ENCODE measurements at regions not wholly inside any gene's neighbourhood (a gene's known extent, or its start where the extent isn't known, plus 50 kb on each side); places are given as distances from the start of the nearest gene placed in this dataset.

- Mint-ChIP-seq H3K4me1 (ENCODE audit: low read depth, unreplicated experiment) (no peaks in the 10 kb centered on the region), H3K4me3 (ENCODE audit: low read depth, unreplicated experiment) (no peak overlapping the region), H3K27me3 (ENCODE audit: unreplicated experiment) (no peaks in the 10 kb centered on the region), H3K36me3 (ENCODE audit: insufficient read depth, unreplicated experiment) (no peaks in the 10 kb centered on the region), H3K9me3 (ENCODE audit: low read depth, unreplicated experiment) (no peaks in the 10 kb centered on the region), H3K27ac (ENCODE audit: unreplicated experiment) (no peak overlapping the region)
- no peak for TF ChIP-seq CTCF (IDR thresholded peaks at IDR 0.05; ENCODE audit: unreplicated experiment)
- no peak for DNase-seq
- BruUV-seq (replicated peaks) = no TSS peak
- intact Hi-C loops (cut with micrococcal nuclease; ENCODE audit: unreplicated experiment) = no loop called here
- CTCF ChIA-PET = no interaction called here
Observed at GRCh38 chr10:65335311-65335710, 1590.5 kb upstream of the LRRTM3 start.

DNA sequence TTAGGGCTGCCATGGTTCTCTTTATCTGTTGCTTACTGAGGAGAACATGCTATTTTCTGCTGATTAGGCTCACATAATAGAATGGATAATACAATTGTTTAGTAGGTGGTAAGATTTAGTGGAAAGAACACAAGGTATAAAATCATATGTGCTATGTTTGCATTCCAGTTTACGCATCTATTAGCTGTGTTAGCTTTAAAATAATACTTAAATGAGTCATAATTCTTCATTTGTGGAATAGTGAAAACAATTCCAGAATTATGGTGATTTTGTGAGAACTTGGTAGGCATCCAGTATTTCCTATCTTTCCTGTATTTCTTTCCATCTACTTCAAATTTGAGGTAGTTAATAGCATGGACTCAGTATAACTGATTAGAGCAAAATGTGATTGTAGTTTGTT, 1585.5 kb upstream of the LRRTM3 start:
- no peak overlapping the region for H3K4me3 Mint-ChIP-seq (ENCODE audit: low read depth, unreplicated experiment)
- no peaks in the 10 kb centered on the region for H3K36me3 Mint-ChIP-seq (ENCODE audit: insufficient read depth, unreplicated experiment)
- H3K27ac Mint-ChIP-seq (ENCODE audit: unreplicated experiment) = no peak overlapping the region
- H3K9me3 Mint-ChIP-seq (ENCODE audit: low read depth, unreplicated experiment) = no peaks in the 10 kb centered on the region
- no peak for DNase-seq
- no TSS peak for BruUV-seq (replicated peaks)
- H3K4me1 Mint-ChIP-seq (ENCODE audit: low read depth, unreplicated experiment) = peaks cover 22% of the 10 kb centered on the region
- CTCF ChIA-PET = no interaction called here
- no peaks in the 10 kb centered on the region for H3K27me3 Mint-ChIP-seq (ENCODE audit: unreplicated experiment)
- intact Hi-C loops (cut with micrococcal nuclease; ENCODE audit: unreplicated experiment) = loop anchor here (10.0 kb wide), 1 partner anchor 1284 kb away; no protein-coding TSS in a partner anchor
- no peak for TF ChIP-seq CTCF (IDR thresholded peaks at IDR 0.05; ENCODE audit: unreplicated experiment)

DNA sequence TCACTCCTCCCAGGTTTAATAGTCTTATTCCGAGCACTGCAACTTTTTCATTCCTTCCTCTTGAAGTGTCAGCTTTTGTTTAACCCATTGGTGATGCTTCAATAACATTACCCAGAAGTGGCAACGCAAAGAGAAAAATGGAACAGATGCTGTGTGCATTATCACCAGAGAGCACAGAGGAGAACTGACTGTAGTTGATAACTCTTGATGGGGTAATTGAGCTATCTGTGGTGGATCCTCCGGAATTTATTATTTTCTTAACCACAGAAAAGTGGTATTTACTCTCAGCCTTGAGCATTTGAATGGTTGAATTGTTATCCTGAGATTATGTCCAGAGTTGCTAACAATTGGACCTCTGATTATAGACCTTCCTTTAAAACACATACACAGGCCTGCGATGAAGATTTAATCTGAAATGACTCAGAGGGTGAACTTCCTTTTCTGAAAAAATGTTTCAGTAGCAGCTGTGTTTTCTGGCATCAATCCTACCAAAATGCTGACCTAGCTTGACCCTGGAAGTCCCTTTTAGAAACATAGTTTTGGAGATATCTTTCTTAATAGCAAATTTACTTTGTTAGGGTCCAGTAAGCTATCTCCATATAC, 1584.4 kb upstream of the LRRTM3 start:
- no peak overlapping the region for H3K27ac Mint-ChIP-seq (ENCODE audit: unreplicated experiment)
- intact Hi-C loops (cut with micrococcal nuclease; ENCODE audit: unreplicated experiment) = loop anchor here (1.0 to 10.0 kb wide), 2 partner anchors 609 to 1283 kb away; no protein-coding TSS in a partner anchor
- H3K4me1 Mint-ChIP-seq (ENCODE audit: low read depth, unreplicated experiment) = peaks cover 22% of the 10 kb centered on the region
- H3K9me3 Mint-ChIP-seq (ENCODE audit: low read depth, unreplicated experiment) = no peaks in the 10 kb centered on the region
- DNase-seq = peak; percentile 12
- no peak overlapping the region for H3K4me3 Mint-ChIP-seq (ENCODE audit: low read depth, unreplicated experiment)
- H3K27me3 Mint-ChIP-seq (ENCODE audit: unreplicated experiment) = no peaks in the 10 kb centered on the region
- CTCF ChIA-PET = interaction anchor here (0.6 to 0.7 kb wide), 2 partner anchors 14 to 32 kb away, joined by 3 read pairs; no protein-coding TSS in a partner anchor
- H3K36me3 Mint-ChIP-seq (ENCODE audit: insufficient read depth, unreplicated experiment) = no peaks in the 10 kb centered on the region
- no peak for TF ChIP-seq CTCF (IDR thresholded peaks at IDR 0.05; ENCODE audit: unreplicated experiment)
- no TSS peak for BruUV-seq (replicated peaks)

DNA sequence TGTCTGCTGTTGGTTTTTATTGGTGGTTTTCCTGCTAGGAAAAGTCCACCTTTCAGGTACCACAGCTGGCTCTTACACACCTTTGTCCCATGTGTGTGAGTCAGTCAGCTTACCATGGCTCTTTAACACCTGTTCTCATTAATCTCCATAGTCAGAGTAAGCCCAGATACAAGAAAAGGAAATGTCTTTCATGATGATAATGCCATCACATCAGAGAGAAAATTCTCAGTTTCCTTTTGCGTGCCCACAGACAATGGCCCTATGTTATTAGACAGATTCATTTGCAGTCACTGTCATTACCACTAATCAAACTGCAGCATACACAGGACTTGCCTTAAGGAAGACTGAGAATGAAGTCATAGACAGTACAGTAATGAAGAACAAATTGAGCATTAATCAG, 1583.6 kb upstream of the LRRTM3 start:
- Mint-ChIP-seq H3K27ac (ENCODE audit: unreplicated experiment) (no peak overlapping the region), H3K9me3 (ENCODE audit: low read depth, unreplicated experiment) (no peaks in the 10 kb centered on the region), H3K27me3 (ENCODE audit: unreplicated experiment) (no peaks in the 10 kb centered on the region), H3K36me3 (ENCODE audit: insufficient read depth, unreplicated experiment) (no peaks in the 10 kb centered on the region), H3K4me1 (ENCODE audit: low read depth, unreplicated experiment) (peaks cover 22% of the 10 kb centered on the region), H3K4me3 (ENCODE audit: low read depth, unreplicated experiment) (no peak overlapping the region)
- TF ChIP-seq CTCF (IDR thresholded peaks at IDR 0.05; ENCODE audit: unreplicated experiment) = no peak
- CTCF ChIA-PET = interaction anchor here (0.6 kb wide), 1 partner anchor 33 kb away, joined by 3 read pairs; no protein-coding TSS in a partner anchor
- no TSS peak for BruUV-seq (replicated peaks)
- intact Hi-C loops (cut with micrococcal nuclease; ENCODE audit: unreplicated experiment) = loop anchor here (10.0 kb wide), 1 partner anchor 1283 kb away; no protein-coding TSS in a partner anchor
- no peak for DNase-seq
